ENCODE measurements at regions not wholly inside any gene's neighbourhood (a gene's known extent, or its start where the extent isn't known, plus 50 kb on each side); places are given as distances from the start of the nearest gene placed in this dataset.

DNA sequence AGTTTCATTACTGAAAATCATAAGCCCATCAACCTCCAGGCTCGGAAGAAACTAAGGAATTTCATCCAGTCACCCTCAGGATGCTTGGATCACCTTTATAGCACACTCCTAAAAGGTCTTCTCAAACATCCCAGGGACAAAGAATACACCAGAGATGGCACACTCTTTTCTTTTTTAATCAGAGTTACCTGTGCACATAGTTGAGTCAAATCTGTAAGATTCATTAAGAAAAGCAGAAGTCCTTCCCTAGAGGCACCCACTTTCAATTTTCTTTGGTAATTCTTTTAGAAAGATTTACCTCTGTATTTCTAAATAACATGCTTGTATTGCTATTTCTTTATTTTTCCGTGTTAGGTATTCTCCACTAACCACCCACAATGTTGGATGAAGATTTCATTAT is 50.6 kb upstream of the IL6 start:
- TF ChIP-seq, protein P1, sequence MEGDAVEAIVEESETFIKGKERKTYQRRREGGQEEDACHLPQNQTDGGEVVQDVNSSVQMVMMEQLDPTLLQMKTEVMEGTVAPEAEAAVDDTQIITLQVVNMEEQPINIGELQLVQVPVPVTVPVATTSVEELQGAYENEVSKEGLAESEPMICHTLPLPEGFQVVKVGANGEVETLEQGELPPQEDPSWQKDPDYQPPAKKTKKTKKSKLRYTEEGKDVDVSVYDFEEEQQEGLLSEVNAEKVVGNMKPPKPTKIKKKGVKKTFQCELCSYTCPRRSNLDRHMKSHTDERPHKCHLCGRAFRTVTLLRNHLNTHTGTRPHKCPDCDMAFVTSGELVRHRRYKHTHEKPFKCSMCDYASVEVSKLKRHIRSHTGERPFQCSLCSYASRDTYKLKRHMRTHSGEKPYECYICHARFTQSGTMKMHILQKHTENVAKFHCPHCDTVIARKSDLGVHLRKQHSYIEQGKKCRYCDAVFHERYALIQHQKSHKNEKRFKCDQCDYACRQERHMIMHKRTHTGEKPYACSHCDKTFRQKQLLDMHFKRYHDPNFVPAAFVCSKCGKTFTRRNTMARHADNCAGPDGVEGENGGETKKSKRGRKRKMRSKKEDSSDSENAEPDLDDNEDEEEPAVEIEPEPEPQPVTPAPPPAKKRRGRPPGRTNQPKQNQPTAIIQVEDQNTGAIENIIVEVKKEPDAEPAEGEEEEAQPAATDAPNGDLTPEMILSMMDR (IDR thresholded peaks at IDR 0.05) = no peak
- Mint-ChIP-seq H3K9me3 (no peaks in the 10 kb centered on the region), H3K4me1 (ENCODE audit: low read depth) (peaks cover 55% of the 10 kb centered on the region), H3K27ac (peak overlapping the region; percentile 42; the same call in 1 of the 2 replicates), H3K36me3 (ENCODE audit: low read depth) (0 out of 2 replicates have a peak, but pooled peaks cover 8% of the 10 kb centered on the region), H3K27me3 (ENCODE audit: insufficient read depth) (no peaks in the 10 kb centered on the region; the same call in 1 of the 2 replicates), H3K4me3 (no peak overlapping the region)
- DNase-seq = no peak

GRCh38 chr7:22675917-22676343 is 51.1 kb upstream of the IL6 start:
- peak overlapping the region; percentile 42 for H3K27ac Mint-ChIP-seq
- H3K9me3 Mint-ChIP-seq = no peaks in the 10 kb centered on the region
- no peak overlapping the region for H3K4me3 Mint-ChIP-seq
- H3K27me3 Mint-ChIP-seq (ENCODE audit: insufficient read depth) = no peaks in the 10 kb centered on the region; the same call in 1 of the 2 replicates
- TF ChIP-seq, protein P1 (IDR thresholded peaks at IDR 0.05) = no peak
- 0 out of 2 replicates have a peak, but pooled peaks cover 8% of the 10 kb centered on the region for H3K36me3 Mint-ChIP-seq (ENCODE audit: low read depth)
- DNase-seq = peak; percentile 32
- peaks cover 60% of the 10 kb centered on the region for H3K4me1 Mint-ChIP-seq (ENCODE audit: low read depth)

DNA sequence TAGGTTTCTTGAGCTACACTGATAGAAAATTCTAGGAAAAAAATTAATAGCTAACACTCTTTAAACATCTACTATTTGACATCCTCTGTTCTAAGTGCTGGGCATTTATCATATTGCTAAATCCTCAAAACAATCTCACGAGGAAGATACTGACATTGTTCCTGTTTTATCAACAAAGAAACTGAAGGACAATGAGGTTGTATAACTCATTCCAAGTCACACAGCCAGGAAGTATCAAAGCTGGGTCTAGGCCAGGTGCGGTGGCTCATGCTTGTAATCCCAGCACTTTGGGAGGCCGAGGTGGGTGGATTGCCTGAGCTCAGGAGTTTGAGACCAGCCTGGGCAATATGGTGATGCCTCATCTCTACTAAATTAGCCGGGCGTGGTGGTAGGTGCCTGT is 51.6 kb upstream of the IL6 start:
- H3K4me1 Mint-ChIP-seq (ENCODE audit: low read depth) = peaks cover 63% of the 10 kb centered on the region
- H3K27ac Mint-ChIP-seq = no peak overlapping the region
- H3K36me3 Mint-ChIP-seq (ENCODE audit: low read depth) = 0 out of 2 replicates have a peak, but pooled peaks cover 8% of the 10 kb centered on the region
- DNase-seq = no peak
- H3K9me3 Mint-ChIP-seq = no peaks in the 10 kb centered on the region
- TF ChIP-seq, protein P1 (IDR thresholded peaks at IDR 0.05) = no peak
- H3K4me3 Mint-ChIP-seq = no peak overlapping the region
- H3K27me3 Mint-ChIP-seq (ENCODE audit: insufficient read depth) = no peaks in the 10 kb centered on the region; the same call in 1 of the 2 replicates

DNA sequence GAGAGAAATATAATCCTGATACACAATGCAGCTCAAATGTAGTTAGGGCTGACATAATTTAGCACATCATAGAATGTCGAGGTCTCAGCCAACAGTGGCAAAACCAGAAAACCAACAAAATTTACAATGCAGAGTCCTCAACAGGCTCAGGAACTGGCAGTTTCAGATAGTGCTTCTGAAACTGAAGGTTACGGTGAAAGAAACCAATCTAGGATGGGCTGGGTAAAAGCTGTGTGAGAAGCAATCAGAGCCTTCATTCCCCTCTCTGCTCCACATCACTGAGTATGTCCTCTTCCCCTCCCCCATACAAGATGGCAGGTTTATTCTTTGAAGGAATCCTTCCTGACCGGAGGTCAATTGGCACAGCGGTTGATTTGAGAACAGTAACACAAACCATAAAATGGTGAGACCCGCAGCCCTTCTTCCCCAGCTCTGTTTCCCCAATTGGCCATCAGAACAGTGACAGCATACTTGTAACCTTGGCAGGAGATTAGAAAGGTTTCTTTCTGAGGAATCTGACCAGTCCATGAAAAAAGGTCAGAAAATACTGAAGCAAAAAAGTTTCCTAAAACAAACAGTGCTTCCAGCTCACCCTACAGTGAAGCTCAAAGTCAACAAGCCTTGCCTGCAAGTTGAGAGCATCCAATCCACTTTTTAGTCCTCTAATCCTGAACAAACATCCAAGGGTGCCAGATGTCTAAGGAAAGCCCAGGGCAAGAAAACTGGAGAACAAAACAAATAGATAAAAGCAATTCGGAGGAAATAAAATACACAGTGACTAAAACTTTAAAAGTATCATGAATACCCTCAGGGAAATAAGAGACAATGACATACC is 53.9 kb upstream of the IL6 start:
- Mint-ChIP-seq H3K4me3 (peak overlapping the region; percentile 2; the same call in 1 of the 2 replicates), H3K27ac (peak overlapping the region; percentile 52)
- TF ChIP-seq, protein P1 (IDR thresholded peaks at IDR 0.05) = no peak

DNA sequence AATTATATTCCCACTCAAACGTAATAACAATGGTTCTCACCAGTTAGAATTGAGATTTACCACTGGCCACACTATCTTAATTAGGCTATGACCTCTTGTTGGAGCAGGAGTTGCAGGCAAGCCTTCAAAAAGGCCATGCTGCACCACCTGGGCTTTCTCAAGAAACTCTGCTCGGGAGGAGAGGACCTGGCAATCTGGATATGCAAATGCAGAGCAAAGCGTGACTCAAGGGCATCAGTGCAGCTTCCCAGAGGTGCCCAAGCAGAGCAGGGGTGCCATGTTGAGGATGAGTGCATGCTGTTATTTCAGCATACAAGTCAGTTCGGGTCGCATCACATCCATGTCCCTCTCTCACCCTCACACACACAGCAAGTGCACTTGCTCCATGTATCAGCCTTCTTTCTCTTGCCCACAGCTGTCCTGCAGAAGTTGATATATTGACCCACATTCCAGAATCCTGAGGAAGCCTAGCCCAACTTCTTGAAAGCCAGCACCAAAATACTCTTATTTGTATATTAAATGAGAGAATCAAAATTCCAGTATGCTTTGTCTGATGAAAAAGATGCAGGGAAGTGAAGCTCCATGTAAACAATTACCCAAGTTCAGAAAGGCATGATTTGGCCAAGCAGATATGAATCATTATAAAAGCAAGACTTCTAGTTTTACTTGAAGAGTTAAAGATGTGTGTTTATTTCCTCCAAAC is 55.7 kb upstream of the IL6 start:
- peak overlapping the region; percentile 71 for H3K27ac Mint-ChIP-seq
- H3K27me3 Mint-ChIP-seq (ENCODE audit: insufficient read depth) = no peaks in the 10 kb centered on the region
- TF ChIP-seq, protein P1 (IDR thresholded peaks at IDR 0.05) = no peak
- DNase-seq = peak; percentile 51
- H3K4me1 Mint-ChIP-seq (ENCODE audit: low read depth) = peaks cover 90% of the 10 kb centered on the region
- H3K9me3 Mint-ChIP-seq = no peaks in the 10 kb centered on the region
- 0 out of 2 replicates have a peak, but pooled peaks cover 8% of the 10 kb centered on the region for H3K36me3 Mint-ChIP-seq (ENCODE audit: low read depth)
- peak overlapping the region; percentile 5; the same call in 1 of the 2 replicates for H3K4me3 Mint-ChIP-seq

More for the DNA sequence above, 53.9 kb upstream of the IL6 start:
- Mint-ChIP-seq H3K36me3 (ENCODE audit: low read depth) (0 out of 2 replicates have a peak, but pooled peaks cover 8% of the 10 kb centered on the region), H3K27me3 (ENCODE audit: insufficient read depth) (no peaks in the 10 kb centered on the region; the same call in 1 of the 2 replicates), H3K4me1 (ENCODE audit: low read depth) (peaks cover 85% of the 10 kb centered on the region), H3K9me3 (no peaks in the 10 kb centered on the region)
- peak; percentile 61 for DNase-seq

Measured in HFFc6 (cell line).